ENCODE measurements at regions not wholly inside any gene's neighbourhood (a gene's known extent, or its start where the extent isn't known, plus 50 kb on each side); places are given as distances from the start of the nearest gene placed in this dataset.

GRCh38 chr6:147869869-147870268 lies 361.4 kb downstream of the SAMD5 start:
- no peak for DNase-seq

- no peak for DNase-seq
These were observed 362.1 kb downstream of the SAMD5 start for GRCh38 chr6:147870506-147871110.

- DNase-seq, result no peak
These were observed 363.5 kb downstream of the SAMD5 start for GRCh38 chr6:147872002-147872401.

- DNase-seq, result no peak
These were observed 365.3 kb downstream of the SAMD5 start for GRCh38 chr6:147873816-147874215.

GRCh38 chr6:147874322-147874721 lies 365.8 kb downstream of the SAMD5 start:
- no peak for DNase-seq

GRCh38 chr6:147879031-147879580 lies 370.6 kb downstream of the SAMD5 start:
- no peak for DNase-seq

- DNase-seq, result no peak
These were observed 372.9 kb downstream of the SAMD5 start for GRCh38 chr6:147881432-147881831.

- no peak for DNase-seq
These were observed 379.9 kb downstream of the SAMD5 start for GRCh38 chr6:147888374-147888773.

- no peak for DNase-seq
These were observed 383.2 kb downstream of the SAMD5 start for GRCh38 chr6:147891671-147892070.

GRCh38 chr6:147892476-147892875 lies 384.0 kb downstream of the SAMD5 start:
- DNase-seq, result no peak

- no peak for DNase-seq
These were observed 386.8 kb downstream of the SAMD5 start for GRCh38 chr6:147895272-147895671.

- DNase-seq, result no peak
These were observed 391.8 kb downstream of the SAMD5 start for GRCh38 chr6:147900247-147900830.

GRCh38 chr6:147903321-147903720 lies 394.8 kb downstream of the SAMD5 start:
- no peak for DNase-seq

- DNase-seq, result no peak
These were observed 395.4 kb downstream of the SAMD5 start for GRCh38 chr6:147903931-147904330.

- DNase-seq, result no peak
These were observed 395.9 kb downstream of the SAMD5 start for GRCh38 chr6:147904416-147904815.

- no peak for DNase-seq
These were observed 397.2 kb downstream of the SAMD5 start for GRCh38 chr6:147905711-147906110.

- no peak for DNase-seq
These were observed 397.9 kb downstream of the SAMD5 start for GRCh38 chr6:147906361-147906760.

GRCh38 chr6:147909640-147910039 lies 401.1 kb downstream of the SAMD5 start:
- no peak for DNase-seq

GRCh38 chr6:147910281-147910680 lies 401.8 kb downstream of the SAMD5 start:
- no peak for DNase-seq

GRCh38 chr6:147911057-147911456 lies 402.6 kb downstream of the SAMD5 start:
- DNase-seq, result no peak

- DNase-seq, result no peak
These were observed 403.2 kb downstream of the SAMD5 start for GRCh38 chr6:147911686-147912085.

- no peak for DNase-seq
These were observed 414.3 kb downstream of the SAMD5 start for GRCh38 chr6:147922799-147923198.

GRCh38 chr6:147924598-147924997 lies 416.1 kb downstream of the SAMD5 start:
- DNase-seq, result no peak

GRCh38 chr6:147925826-147926225 lies 416.8 kb upstream of the SASH1 start:
- no peak for DNase-seq

GRCh38 chr6:147930745-147931144 lies 411.9 kb upstream of the SASH1 start:
- DNase-seq, result peak; percentile 78
